Progenitor cell of endocrine pancreas (in vitro differentiated cells): ENCODE measurements at regions not wholly inside any gene's neighbourhood (a gene's known extent, or its start where the extent isn't known, plus 50 kb on each side); places are given as distances from the start of the nearest gene placed in this dataset.

Experiments
- DNase-seq: peaks from one replicate; pipeline ENCODE4 v3.0.0; 2021; ENCODE audit warnings: low spot score; ENCODE audit not compliant: unreplicated experiment
- H3K27ac Mint-ChIP-seq: 2 replicates; pipeline ENCODE4 v1.8.0; 2021; ENCODE audit warnings: mild to moderate bottlenecking, moderate library complexity, mixed read lengths
- H3K27me3 Mint-ChIP-seq: 2 replicates; pipeline ENCODE4 v1.8.0; 2021; ENCODE audit warnings: mixed read lengths
- H3K36me3 Mint-ChIP-seq: 2 replicates; pipeline ENCODE4 v1.8.0; 2022; ENCODE audit warnings: mixed read lengths; ENCODE audit not compliant: insufficient read depth
- H3K4me1 Mint-ChIP-seq: 2 replicates; pipeline ENCODE4 v1.8.0; 2021; ENCODE audit warnings: low read depth, mixed read lengths
- H3K4me3 Mint-ChIP-seq: 2 replicates; pipeline ENCODE4 v1.8.0; 2021; ENCODE audit warnings: low read depth, mild to moderate bottlenecking, moderate library complexity, mixed read lengths
- H3K9me3 Mint-ChIP-seq: 2 replicates; pipeline ENCODE4 v1.8.0; 2021; ENCODE audit warnings: low read depth, mixed read lengths
- CTCF ChIP-seq: fragments of 200-600 bp; sonication (generic); IDR thresholded peaks from one replicate; pipeline ENCODE4 v1.5.0; 2021; ENCODE audit warnings: antibody characterized with exemption, mild to moderate bottlenecking; ENCODE audit not compliant: unreplicated experiment

DNA sequence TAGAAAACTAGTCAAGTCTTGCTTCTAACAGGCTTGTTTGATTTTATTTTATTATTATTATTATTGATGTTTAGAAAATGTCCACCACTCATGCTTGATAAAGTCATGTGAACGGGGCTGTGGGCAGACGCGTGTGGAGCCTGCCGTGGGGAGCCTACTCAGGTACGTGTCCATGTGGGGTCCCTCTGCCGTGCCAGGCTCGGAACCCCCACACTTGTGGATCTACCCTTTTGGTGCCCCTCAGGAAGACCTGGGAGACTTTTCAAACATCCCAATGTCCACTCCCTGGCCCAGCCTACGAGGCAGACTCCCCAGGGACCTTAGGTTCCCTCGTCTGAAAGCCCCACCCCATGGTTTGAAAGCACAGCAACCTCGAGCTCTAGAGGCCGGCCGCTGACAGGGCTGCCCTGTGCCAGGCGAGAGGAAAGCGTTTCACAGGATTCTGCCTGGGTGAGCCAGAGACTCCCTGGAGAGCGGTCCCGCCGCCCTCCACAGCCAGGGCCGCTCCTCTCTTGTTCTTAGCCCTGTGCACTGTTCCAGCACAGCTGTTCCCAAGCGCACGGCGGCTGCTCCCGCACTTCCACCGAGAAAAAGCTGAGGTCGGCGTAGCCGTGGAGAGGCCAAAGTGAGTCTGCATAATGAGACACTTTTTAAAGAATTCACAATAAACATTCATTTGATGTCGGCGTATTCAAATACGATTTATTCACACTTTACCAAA is 249.7 kb downstream of the TTLL2 start:
- Mint-ChIP-seq H3K4me3 (no peak overlapping the region), H3K4me1 (peaks cover 19% of the 10 kb centered on the region), H3K27ac (no peak overlapping the region), H3K9me3 (no peaks in the 10 kb centered on the region), H3K36me3 (no peaks in the 10 kb centered on the region), H3K27me3 (peaks cover 7% of the 10 kb centered on the region)
- DNase-seq, result no peak
- no peak for TF ChIP-seq CTCF

DNA sequence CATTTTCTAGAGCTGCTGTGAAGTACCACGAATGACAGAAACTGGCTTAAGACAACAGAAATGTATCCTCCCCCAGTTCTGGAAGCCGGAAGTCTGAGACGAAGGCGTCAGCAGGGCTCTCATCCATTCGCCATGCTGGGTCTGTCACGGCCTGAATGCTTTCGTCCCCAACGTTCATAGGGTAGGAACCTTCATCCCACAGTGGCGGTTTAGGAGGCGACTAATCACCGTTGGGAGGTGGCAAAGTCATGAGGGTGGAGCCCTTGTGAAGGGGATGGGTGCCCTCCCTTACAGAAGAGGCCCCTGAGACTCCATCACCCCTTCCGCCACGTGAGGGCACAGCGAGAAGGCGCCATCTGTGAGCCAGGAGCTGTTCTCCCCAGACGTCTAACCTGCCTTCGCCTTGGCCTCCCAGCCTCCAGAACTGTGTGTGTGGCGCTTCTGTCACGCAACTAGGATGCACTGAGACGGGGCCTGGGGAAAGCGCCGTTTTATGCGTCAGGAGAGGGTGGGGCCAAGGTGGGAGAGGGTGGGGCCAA is 250.3 kb downstream of the TTLL2 start:
- TF ChIP-seq CTCF, result no peak
- peaks cover 7% of the 10 kb centered on the region for H3K27me3 Mint-ChIP-seq
- H3K4me1 Mint-ChIP-seq, result peaks cover 25% of the 10 kb centered on the region
- no peak for DNase-seq
- no peaks in the 10 kb centered on the region for H3K36me3 Mint-ChIP-seq
- H3K4me3 Mint-ChIP-seq, result no peak overlapping the region
- no peaks in the 10 kb centered on the region for H3K9me3 Mint-ChIP-seq
- no peak overlapping the region for H3K27ac Mint-ChIP-seq

DNA sequence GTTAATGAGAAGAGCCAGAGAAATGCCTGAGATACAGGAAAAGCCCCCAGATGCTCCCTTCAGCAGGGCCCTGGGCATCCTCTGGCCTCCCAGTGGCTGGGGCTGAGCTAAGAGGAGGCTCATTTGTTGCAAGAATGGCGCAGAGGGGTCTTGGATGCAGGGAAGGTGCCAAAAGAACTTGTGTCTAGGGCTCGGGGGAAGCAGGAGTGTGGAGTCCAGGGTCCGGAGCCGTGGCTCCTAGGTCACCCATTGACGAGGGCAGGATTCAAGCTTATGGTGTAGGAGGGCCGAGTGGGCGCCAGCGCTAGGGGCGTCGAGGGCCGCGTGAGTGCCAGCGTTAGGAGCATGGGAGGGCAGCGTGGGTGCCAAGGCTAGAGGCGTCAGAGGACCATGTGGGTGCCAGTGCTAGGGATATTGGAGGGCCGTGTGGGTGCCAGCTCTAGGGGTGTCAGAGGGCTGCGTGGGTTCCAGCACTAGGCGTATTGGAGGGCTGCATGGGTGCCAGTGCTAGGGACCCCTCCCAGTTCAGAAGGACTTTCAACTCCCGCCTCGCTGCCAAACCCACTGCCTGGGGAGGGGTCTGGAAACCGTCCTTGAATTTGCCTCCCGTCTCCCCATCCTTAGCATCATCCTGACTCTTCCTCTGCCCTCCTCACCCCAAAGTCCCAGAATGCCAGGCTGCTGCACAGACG is 250.5 kb upstream of the AFDN start:
- Mint-ChIP-seq H3K27ac (peak overlapping the region; percentile 50), H3K4me1 (peaks cover 32% of the 10 kb centered on the region), H3K36me3 (no peaks in the 10 kb centered on the region), H3K27me3 (peaks cover 7% of the 10 kb centered on the region), H3K9me3 (no peaks in the 10 kb centered on the region), H3K4me3 (no peak overlapping the region)
- TF ChIP-seq CTCF, result no peak
- no peak for DNase-seq

- Mint-ChIP-seq H3K4me3 (no peak overlapping the region), H3K27me3 (peaks cover 7% of the 10 kb centered on the region), H3K4me1 (peaks cover 34% of the 10 kb centered on the region), H3K27ac (peak overlapping the region; percentile 9), H3K36me3 (no peaks in the 10 kb centered on the region), H3K9me3 (no peaks in the 10 kb centered on the region)
- TF ChIP-seq CTCF, result no peak
- DNase-seq, result no peak
Measured at GRCh38 chr6:167576828-167577503, 249.7 kb upstream of the AFDN start.

GRCh38 chr6:167577891-167578361 is 248.8 kb upstream of the AFDN start:
- DNase-seq, result no peak
- Mint-ChIP-seq H3K9me3 (peaks cover 3% of the 10 kb centered on the region), H3K27ac (peak overlapping the region; percentile 59), H3K4me3 (no peak overlapping the region), H3K27me3 (peaks cover 6% of the 10 kb centered on the region), H3K36me3 (peaks cover under 1% of the 10 kb centered on the region), H3K4me1 (peaks cover 34% of the 10 kb centered on the region)
- no peak for TF ChIP-seq CTCF
